Neutrophil (primary cell): ENCODE measurements at regions not wholly inside any gene's neighbourhood (a gene's known extent, or its start where the extent isn't known, plus 50 kb on each side); places are given as distances from the start of the nearest gene placed in this dataset.

Experiments used
- H3K27ac ChIP-seq: fragments of 200-600 bp; sonication (generic); 2 replicates; pipeline ENCODE4 v1.5.1; 2016; ENCODE audit warnings: mild to moderate bottlenecking, moderate library complexity
- H3K27me3 ChIP-seq: fragments of 200-600 bp; sonication (generic); 2 replicates; pipeline ENCODE4 v1.6.0; 2016; ENCODE audit warnings: mild to moderate bottlenecking
- H3K36me3 ChIP-seq: fragments of 200-600 bp; sonication (generic); 2 replicates; pipeline ENCODE4 v1.5.1; 2017
- H3K4me1 ChIP-seq, 2 experiments: fragments of 200-600 bp in 1 of 2; sonication (generic) in 1 of 2; 1 replicate in 1 of 2; 2 replicates in 1 of 2; pipeline versions ENCODE4 v1.5.1 to v1.6.1; 2013 to 2016; ENCODE audit warnings: low read depth in 1 of 2, low read length in 1 of 2, mild to moderate bottlenecking in 1 of 2, moderate library complexity in 1 of 2; ENCODE audit not compliant: control insufficient read depth in 1 of 2, insufficient read depth in 1 of 2
- H3K4me3 ChIP-seq, 2 experiments: fragments of 200-600 bp in 1 of 2; sonication (generic) in 1 of 2; 1 replicate in 1 of 2; 2 replicates in 1 of 2; pipeline ENCODE4 v1.5.1; 2013 to 2016; ENCODE audit warnings: low read depth in 1 of 2, low read length in 1 of 2, mild to moderate bottlenecking in 1 of 2, moderate library complexity in 1 of 2
- H3K9me3 ChIP-seq: fragments of 200-600 bp; sonication (generic); 2 replicates; pipeline ENCODE4 v1.5.1; 2016
- TF ChIP-seq, protein P1 (sequence below): fragments of 200-600 bp; sonication (generic); IDR thresholded peaks from 2 replicates; pipeline ENCODE4 v1.5.1; 2016; ENCODE audit warnings: antibody characterized with exemption

DNA sequence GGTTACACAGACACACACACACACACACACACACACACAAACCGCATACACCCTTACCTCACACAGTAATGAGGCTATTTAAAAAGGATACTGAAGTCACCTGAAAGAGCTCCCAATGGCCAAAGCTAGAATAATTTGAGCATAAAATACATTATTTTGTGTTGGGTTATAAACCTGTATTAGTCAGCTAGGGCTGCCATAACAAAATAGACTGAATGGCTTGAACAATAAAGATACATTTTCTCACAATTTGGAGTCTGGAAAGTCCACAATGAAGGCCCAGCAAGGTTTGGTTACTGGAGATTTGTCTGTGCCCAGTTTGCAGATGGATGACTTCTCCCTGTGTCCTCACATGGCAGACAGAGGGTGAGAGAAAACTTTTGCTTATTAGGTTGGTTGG lies 605.4 kb upstream of the REG3G start:
- Histone ChIP-seq H3K9me3 (no peaks in the 10 kb centered on the region), H3K36me3 (no peaks in the 10 kb centered on the region), H3K27ac (no peak overlapping the region), H3K4me3 (no peak overlapping the region), H3K27me3 (no peaks in the 10 kb centered on the region), H3K4me1 (no peaks in the 10 kb centered on the region)
- TF ChIP-seq, protein P1, sequence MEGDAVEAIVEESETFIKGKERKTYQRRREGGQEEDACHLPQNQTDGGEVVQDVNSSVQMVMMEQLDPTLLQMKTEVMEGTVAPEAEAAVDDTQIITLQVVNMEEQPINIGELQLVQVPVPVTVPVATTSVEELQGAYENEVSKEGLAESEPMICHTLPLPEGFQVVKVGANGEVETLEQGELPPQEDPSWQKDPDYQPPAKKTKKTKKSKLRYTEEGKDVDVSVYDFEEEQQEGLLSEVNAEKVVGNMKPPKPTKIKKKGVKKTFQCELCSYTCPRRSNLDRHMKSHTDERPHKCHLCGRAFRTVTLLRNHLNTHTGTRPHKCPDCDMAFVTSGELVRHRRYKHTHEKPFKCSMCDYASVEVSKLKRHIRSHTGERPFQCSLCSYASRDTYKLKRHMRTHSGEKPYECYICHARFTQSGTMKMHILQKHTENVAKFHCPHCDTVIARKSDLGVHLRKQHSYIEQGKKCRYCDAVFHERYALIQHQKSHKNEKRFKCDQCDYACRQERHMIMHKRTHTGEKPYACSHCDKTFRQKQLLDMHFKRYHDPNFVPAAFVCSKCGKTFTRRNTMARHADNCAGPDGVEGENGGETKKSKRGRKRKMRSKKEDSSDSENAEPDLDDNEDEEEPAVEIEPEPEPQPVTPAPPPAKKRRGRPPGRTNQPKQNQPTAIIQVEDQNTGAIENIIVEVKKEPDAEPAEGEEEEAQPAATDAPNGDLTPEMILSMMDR, result no peak

DNA sequence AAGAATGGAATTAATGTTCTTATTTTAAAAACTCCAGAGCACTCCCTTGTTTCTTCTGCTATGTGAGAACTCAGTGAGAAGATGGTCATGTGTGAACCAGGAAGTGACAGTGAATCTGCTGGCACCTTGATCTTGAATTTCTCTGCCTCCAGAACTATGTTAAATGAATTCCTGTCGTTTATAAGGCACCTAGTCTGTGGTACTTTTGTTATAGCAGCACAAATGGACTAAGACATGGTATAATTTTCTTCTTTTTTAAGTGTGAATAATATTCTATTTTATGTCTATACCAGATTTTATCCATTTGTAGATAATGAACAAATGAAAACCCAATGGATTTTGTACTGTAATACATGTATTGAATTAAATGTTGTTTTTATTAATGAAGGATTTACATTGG lies 601.9 kb upstream of the REG3G start:
- H3K36me3 ChIP-seq, result no peaks in the 10 kb centered on the region
- H3K9me3 ChIP-seq, result no peaks in the 10 kb centered on the region
- no peak overlapping the region for H3K4me3 ChIP-seq
- no peak overlapping the region for H3K27ac ChIP-seq
- no peaks in the 10 kb centered on the region for H3K4me1 ChIP-seq
- TF ChIP-seq, protein P1, result no peak
- H3K27me3 ChIP-seq, result no peaks in the 10 kb centered on the region

- Histone ChIP-seq H3K4me1 (no peaks in the 10 kb centered on the region), H3K4me3 (no peak overlapping the region), H3K27me3 (no peaks in the 10 kb centered on the region), H3K9me3 (no peaks in the 10 kb centered on the region), H3K27ac (no peak overlapping the region), H3K36me3 (no peaks in the 10 kb centered on the region)
- TF ChIP-seq, protein P1, result no peak
These were observed 598.3 kb upstream of the REG3G start for GRCh38 chr2:78427170-78427569.

DNA sequence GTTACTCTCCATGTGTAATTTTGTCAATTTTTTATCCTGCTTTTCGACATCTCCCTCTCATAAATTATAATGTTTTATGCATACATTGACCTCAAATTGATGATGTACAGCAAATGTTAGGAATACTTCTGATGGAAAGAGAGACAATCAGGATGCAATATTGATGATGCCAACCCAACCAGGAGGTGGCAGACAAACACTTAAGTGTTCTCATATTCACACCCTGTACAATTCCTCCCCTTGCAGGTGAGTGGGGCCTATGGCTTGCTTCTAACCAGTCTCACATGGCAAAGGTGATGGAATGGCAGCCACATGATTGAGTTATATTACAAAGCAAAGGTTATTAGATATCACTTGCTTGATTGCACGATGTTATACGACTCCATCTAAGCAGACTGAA lies 594.3 kb upstream of the REG3G start:
- H3K4me1 ChIP-seq, result no peaks in the 10 kb centered on the region
- H3K36me3 ChIP-seq, result no peaks in the 10 kb centered on the region
- no peak overlapping the region for H3K27ac ChIP-seq
- H3K4me3 ChIP-seq, result no peak overlapping the region
- no peaks in the 10 kb centered on the region for H3K9me3 ChIP-seq
- H3K27me3 ChIP-seq, result no peaks in the 10 kb centered on the region
- TF ChIP-seq, protein P1, result no peak

GRCh38 chr2:78439122-78439521 lies 586.4 kb upstream of the REG3G start:
- H3K36me3 ChIP-seq, result no peaks in the 10 kb centered on the region
- no peak overlapping the region for H3K4me3 ChIP-seq
- TF ChIP-seq, protein P1, result no peak
- no peaks in the 10 kb centered on the region for H3K9me3 ChIP-seq
- no peak overlapping the region for H3K27ac ChIP-seq
- no peaks in the 10 kb centered on the region for H3K4me1 ChIP-seq
- no peaks in the 10 kb centered on the region for H3K27me3 ChIP-seq

GRCh38 chr2:78455586-78455985 lies 569.9 kb upstream of the REG3G start:
- Histone ChIP-seq H3K36me3 (no peaks in the 10 kb centered on the region), H3K4me1 (no peaks in the 10 kb centered on the region), H3K9me3 (no peaks in the 10 kb centered on the region), H3K27ac (no peak overlapping the region), H3K27me3 (no peaks in the 10 kb centered on the region), H3K4me3 (no peak overlapping the region)
- TF ChIP-seq, protein P1, result no peak
